ENCODE measurements at regions not wholly inside any gene's neighbourhood (a gene's known extent, or its start where the extent isn't known, plus 50 kb on each side); places are given as distances from the start of the nearest gene placed in this dataset.

DNA sequence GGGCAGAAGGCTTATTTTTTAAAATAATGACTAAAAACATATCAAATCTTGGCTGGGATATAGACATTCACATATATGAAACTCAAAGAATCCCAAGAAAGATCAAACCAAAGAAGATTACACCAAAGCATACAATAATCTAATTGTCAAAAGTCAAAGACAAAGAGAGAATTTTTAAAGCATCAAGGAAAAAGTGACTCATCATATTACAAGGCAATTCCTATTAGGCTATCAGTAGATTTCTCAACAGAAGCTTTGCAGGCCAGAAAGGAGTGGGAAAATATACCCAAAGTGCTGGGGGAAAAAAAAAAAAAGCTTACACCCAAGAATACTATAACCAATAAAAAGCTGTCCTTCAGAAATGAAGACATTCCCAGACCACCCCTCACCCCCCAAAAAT is 375.6 kb downstream of the BRINP2 start:
- ChIA-PET POLR2A (no interaction called here), CTCF (interaction anchor here (1.1 to 1.3 kb wide), 2 partner anchors 11 to 47 kb away, joined by 3 to 4 read pairs; no protein-coding TSS in a partner anchor)
- DNase-seq (ENCODE audit: extremely low spot score), result no peak
- TF ChIP-seq, protein P1, sequence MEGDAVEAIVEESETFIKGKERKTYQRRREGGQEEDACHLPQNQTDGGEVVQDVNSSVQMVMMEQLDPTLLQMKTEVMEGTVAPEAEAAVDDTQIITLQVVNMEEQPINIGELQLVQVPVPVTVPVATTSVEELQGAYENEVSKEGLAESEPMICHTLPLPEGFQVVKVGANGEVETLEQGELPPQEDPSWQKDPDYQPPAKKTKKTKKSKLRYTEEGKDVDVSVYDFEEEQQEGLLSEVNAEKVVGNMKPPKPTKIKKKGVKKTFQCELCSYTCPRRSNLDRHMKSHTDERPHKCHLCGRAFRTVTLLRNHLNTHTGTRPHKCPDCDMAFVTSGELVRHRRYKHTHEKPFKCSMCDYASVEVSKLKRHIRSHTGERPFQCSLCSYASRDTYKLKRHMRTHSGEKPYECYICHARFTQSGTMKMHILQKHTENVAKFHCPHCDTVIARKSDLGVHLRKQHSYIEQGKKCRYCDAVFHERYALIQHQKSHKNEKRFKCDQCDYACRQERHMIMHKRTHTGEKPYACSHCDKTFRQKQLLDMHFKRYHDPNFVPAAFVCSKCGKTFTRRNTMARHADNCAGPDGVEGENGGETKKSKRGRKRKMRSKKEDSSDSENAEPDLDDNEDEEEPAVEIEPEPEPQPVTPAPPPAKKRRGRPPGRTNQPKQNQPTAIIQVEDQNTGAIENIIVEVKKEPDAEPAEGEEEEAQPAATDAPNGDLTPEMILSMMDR (IDR thresholded peaks at IDR 0.05; ENCODE audit: control extremely low read depth, extremely low read depth, low read depth, missing control alignments), result no peak

DNA sequence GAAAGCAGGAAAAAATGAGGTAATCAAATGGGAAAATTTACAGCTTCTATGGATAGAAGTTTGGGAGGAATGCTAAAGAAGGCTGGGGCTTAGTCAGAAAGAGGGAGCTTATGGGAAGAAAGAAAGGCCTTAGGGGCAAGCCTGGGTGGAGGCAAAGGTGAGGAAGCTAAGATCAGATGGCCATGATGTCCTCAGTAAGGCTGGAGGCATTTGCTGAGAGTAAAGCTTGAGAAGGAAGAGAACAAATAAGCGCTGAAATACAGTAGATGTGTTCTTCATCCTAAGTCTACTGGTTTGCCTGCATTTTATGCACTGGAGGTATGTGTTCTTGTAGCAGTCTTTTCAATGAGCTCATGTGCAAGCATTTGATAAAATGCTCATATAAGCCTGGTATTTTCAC is 355.4 kb downstream of the BRINP2 start:
- TF ChIP-seq, protein P1 (IDR thresholded peaks at IDR 0.05; ENCODE audit: control extremely low read depth, extremely low read depth, low read depth, missing control alignments), result no peak
- POLR2A ChIA-PET, result no interaction called here
- CTCF ChIA-PET, result interaction anchor here (1.5 to 1.9 kb wide), 2 partner anchors 9 to 78 kb away, joined by 3 to 4 read pairs; no protein-coding TSS in a partner anchor
- DNase-seq (ENCODE audit: extremely low spot score), result no peak

DNA sequence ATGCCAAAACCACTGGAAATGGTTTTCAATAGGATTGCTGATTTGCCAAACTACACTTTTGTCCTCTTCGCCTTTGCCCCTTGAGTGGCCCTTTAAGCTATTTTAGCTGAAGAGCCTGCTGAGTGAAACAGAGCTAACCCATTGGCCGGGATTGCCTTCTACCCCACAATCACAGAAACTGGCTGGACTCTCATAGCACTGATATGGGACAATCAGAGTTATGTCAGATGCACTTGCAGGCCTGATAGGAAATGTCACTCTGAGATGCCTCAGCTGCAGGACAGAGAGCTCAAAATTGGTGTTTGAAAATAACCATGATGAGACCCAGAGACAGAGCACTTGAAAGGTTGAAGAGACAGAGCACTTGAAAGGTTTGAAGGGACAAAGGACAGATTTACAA is 354.4 kb downstream of the BRINP2 start:
- POLR2A ChIA-PET, result no interaction called here
- no peak for DNase-seq (ENCODE audit: extremely low spot score)
- CTCF ChIA-PET, result interaction anchor here (0.6 to 1.9 kb wide), 2 partner anchors 10 to 17 kb away, joined by 3 to 4 read pairs; no protein-coding TSS in a partner anchor

DNA sequence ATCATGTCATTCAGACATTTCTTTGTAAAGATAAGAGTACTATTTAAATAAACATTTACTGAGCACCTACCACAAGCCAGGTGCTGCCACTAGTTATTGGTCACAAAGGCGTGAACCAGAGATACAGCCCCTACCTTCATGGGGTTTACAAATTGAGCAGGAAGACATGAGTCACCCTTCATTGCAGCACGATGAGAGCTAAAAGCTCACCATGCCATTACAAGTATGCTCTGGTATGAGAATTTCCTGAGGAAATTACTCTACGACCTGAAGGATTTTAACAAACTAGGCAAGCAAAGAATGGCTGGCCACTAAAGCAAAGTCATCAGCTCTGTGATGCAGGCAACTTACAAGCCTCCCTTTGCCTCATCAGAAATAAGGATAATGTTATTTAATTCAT is 346.8 kb downstream of the BRINP2 start:
- TF ChIP-seq, protein P1 (IDR thresholded peaks at IDR 0.05; ENCODE audit: control extremely low read depth, extremely low read depth, low read depth, missing control alignments), result no peak
- CTCF ChIA-PET, result interaction anchor here (1.2 kb wide), 1 partner anchor 8 kb away, joined by 4 read pairs; no protein-coding TSS in a partner anchor

More for the DNA sequence above, 354.4 kb downstream of the BRINP2 start:
- TF ChIP-seq, protein P1 (IDR thresholded peaks at IDR 0.05; ENCODE audit: control extremely low read depth, extremely low read depth, low read depth, missing control alignments), result no peak

DNA sequence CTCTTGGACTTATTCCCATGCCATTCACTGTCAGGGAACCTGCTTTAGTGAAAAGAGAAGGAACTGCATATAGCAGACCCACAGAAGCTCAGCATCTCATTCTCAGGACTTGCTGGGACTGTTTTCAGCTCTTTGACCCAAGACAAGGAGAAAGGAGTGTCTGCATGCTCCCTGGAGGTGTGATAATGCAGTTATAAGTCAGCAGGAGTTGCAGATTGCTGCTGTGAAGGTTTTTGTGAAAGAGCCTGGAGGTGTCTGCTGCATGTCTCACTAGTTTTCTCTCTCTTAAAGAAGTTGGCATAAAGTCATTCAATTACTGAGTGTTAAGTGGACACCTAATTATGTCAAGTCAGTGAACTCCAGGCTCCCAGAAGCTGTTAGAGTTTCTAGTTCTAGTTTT is 343.4 kb downstream of the BRINP2 start:
- ChIA-PET POLR2A (no interaction called here), CTCF (interaction anchor here (1.3 kb wide), 1 partner anchor 15 kb away, joined by 3 read pairs; no protein-coding TSS in a partner anchor)
- DNase-seq (ENCODE audit: extremely low spot score), result no peak
- TF ChIP-seq, protein P1 (IDR thresholded peaks at IDR 0.05; ENCODE audit: control extremely low read depth, extremely low read depth, low read depth, missing control alignments), result no peak

More for the DNA sequence above, 346.8 kb downstream of the BRINP2 start:
- DNase-seq (ENCODE audit: extremely low spot score), result no peak
- POLR2A ChIA-PET, result no interaction called here

DNA sequence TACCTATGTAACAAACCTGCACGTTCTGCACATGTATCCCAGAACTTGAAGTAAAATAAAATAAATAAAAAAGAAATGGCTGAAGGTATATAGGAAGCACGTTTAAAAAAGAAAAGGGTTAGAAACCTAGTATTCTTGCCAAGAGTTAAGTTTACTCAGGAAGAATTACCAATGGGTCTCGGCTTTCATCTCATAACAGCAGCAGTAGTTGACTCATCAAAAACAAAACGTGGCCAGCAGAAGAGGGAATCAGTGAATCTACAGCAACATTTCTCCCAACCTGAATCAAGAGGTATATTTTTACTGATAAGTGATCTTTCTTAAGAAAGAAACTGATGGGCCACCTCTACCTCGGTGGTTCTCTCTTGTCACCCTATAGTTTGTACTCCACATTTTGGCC is 340.3 kb downstream of the BRINP2 start:
- TF ChIP-seq, protein P1 (IDR thresholded peaks at IDR 0.05; ENCODE audit: control extremely low read depth, extremely low read depth, low read depth, missing control alignments), result no peak
- no peak for DNase-seq (ENCODE audit: extremely low spot score)
- CTCF ChIA-PET, result no interaction called here
- POLR2A ChIA-PET, result no interaction called here
